Activated T-helper 9 cell treated with anti-CD3 and anti-CD28 coated beads, Interleukin-2, amount 50 U/mL, for 16 hours (primary cell): ENCODE measurements at regions not wholly inside any gene's neighbourhood (a gene's known extent, or its start where the extent isn't known, plus 50 kb on each side); places are given as distances from the start of the nearest gene placed in this dataset.
"Not testable (repeated sequence)": the region's sequence is repeated elsewhere in the genome, so short reads cannot be mapped to it uniquely, and the experiment has no call there.

Experiments used
- DNase-seq: peaks from one replicate; pipeline ENCODE4 v3.0.0-alpha.2; 2020; ENCODE audit warnings: low read depth

DNA sequence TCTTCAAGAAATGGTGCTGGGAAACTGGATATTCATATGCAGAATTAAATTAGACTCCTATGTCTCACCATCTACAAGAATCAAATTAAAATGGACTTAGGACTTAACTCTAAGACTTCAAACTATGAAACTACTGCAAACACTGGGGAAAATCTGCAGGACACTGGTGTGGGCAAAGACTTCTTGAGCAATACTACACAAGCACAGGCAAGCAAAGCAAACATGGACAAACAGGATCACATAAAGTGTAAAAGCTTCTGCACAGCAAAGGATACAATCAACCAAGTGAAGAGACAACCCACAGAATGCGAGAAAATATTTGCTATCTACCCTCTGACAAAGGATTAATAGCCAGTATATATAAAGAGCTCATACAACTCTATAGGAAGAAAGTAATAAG is 1161.1 kb upstream of the CITED2 start:
- no peak for DNase-seq

GRCh38 chr6:140533526-140533925 is 1159.1 kb upstream of the CITED2 start:
- no peak for DNase-seq

- DNase-seq = no peak
These were observed 1130.3 kb upstream of the CITED2 start for GRCh38 chr6:140504776-140505175.

GRCh38 chr6:140500849-140501248 is 1126.4 kb upstream of the CITED2 start:
- DNase-seq = no peak

DNA sequence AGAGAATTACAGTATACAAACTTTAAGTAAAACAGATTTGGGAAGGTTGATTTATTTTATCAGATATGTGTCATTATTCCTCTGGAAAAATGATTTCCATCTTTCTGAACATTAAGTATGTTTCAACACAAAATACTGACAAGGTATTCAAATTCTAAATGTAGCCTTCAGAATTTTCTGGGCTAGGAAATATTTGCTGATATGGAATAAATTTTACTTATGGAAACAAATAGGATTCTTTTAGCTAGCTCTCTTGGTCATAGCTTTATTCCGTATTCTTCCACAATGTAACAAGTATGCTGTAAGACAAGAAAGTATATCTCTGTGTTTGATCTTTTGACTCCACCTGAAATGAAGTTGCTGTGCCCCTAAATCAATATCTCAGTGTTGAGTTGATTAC is 1125.2 kb upstream of the CITED2 start:
- DNase-seq = no peak

- DNase-seq = no peak
These were observed 1120.1 kb upstream of the CITED2 start for GRCh38 chr6:140494321-140495108.

DNA sequence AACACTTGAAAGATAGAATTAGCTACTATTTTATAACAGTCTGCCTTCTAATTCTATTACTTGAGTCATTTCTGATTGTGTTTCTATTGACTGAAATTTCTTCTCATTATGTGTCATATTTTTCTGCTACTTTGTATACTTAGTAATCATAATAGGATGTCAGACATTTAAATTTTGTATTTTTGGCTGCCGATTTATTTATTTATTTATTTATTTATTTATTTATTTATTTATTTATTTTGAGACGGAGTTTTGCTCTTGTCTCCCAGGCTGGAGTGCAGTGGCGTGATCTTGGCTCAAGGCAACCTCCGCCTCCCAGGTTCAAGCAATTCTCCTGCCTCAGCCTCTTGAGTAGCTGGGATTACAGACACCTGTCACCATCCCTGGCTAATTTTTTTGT is 1119.0 kb upstream of the CITED2 start:
- DNase-seq = not testable (repeated sequence)

DNA sequence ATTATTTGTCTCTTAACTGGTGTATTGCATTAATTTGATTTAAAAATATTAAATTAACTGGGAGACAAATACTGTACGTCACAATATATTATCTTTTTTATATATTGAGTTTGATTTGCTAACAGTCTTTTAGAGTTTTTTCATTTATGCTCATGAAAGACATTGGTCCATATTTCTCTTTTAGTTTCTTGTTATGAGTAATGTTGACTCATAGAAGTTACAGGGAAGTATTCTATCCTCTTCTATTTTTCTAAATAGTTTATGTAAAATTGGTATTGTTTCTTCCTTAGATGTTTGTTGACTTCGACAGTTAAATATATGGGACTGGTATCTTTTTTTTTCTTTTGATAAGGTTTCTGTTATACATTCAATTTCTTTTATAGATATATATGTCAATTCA is 1115.6 kb upstream of the CITED2 start:
- DNase-seq = no peak

GRCh38 chr6:140487586-140487985 is 1113.1 kb upstream of the CITED2 start:
- DNase-seq = no peak

DNA sequence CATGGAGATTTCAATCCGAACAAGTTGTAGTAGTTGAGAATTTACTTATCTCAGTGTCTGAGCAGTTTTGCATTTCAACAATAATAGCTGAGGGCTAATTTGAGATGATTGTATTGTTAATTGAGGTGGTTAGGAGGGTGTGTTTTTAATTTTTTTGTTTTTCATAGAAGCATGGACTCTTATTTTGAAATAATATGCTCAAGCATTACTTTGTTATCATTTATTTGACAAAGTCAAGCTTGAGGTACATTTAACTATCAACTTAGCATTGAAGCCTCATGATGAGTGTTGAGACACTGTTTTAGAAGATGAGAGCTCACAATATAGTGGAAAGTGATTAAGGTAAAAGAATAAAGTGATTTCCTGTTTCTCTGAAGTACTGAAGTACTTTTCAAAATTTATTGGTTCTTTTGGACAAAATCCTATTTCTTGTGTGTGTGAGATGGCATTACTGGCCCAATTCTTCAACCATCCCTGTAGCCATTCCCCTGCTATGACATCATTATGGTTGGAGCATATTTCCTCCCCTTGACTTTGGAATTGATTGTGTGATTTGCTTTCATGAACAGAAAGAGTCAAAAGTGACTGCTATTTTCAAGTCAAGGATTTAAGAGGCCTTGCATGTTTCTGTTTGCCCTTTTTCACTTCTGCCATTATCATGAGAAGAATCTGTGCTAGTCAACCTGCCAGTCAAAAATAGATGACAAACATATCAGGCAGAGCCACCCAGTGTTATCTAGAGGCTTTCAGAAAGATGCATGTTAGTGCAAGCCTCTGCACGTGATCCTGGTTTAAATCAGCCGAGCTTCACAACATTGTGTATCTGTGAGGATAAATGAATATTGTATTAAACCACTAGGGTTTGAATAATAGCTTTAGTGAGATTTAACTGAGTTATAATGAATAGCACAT is 1112.3 kb upstream of the CITED2 start:
- no peak for DNase-seq

- DNase-seq = peak; percentile 14
These were observed 1111.4 kb upstream of the CITED2 start for GRCh38 chr6:140485740-140486449.

- no peak for DNase-seq
These were observed 1106.4 kb upstream of the CITED2 start for GRCh38 chr6:140480852-140481251.

DNA sequence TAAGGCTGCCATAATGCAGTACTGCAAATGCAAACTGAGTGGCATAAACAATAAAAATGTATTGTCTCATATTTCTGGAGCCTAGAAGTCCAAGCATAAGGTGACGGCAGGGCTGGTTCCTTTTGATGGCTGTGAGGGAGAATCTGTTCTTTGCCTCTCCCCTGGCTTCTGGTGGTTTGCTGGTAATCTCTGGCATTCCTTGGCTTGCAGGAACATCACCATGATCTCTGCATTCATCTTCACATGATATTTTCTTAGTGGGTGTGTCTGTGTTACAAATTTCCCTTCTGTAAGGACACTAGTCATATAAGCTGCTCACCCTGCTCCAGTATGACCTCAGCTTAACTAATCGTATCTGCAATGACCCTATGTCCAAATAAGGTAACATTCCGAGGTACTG is 1104.2 kb upstream of the CITED2 start:
- no peak for DNase-seq

DNA sequence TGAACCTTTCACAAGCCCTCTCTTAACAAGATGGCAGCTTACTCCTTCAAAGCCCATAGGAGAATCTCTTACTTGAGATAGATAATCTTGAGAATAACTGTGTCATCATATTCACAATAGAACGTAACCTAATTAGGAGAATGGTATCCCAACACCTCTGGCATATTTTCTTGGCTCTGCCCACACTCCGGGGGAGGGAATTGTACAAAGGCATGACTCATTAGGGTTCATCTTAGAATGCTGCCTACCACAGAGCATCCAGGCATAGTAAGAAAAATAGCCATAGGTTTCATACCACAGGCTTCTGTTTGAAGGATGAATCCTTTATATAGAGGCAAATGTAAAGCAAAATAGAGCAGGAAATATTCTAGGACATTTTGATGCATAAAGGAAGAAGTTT is 1100.6 kb upstream of the CITED2 start:
- DNase-seq = no peak

DNA sequence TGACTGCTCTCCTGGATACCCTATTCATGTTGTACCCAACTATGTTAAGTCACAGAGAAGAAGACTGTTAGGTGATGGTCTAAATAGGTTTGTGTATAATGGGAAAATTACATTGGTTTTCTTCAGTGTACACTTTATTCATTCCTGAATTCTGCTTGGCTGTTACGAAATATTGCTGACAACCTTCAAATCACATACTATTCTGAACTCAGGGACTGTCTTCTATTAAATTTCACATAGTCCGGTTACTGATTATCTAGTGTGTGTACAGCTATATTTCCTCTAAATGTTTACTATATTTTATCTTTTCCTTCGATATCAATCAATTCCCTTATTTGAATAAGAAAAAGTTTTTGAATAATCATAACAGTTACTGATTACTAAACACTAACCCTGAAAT is 1090.3 kb upstream of the CITED2 start:
- no peak for DNase-seq

DNA sequence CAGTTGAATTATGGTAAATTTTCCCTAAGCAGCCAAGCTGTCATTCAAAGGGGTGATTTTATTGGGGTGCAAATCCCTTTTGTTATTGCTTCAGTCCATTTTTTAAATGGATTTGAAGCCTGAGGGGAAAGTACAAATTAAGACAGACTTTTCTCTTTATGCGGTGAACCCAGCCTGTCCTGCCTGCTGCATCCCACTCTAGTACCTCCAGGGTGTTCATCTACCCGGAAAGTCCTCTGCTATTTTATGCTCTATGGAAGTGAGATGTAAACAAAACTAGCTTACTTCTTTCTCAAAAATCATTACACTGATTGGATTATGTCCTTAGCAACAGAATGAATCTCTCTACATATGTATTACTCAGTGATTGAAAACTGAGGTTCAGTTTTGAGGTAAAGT is 1088.9 kb upstream of the CITED2 start:
- DNase-seq = no peak

DNA sequence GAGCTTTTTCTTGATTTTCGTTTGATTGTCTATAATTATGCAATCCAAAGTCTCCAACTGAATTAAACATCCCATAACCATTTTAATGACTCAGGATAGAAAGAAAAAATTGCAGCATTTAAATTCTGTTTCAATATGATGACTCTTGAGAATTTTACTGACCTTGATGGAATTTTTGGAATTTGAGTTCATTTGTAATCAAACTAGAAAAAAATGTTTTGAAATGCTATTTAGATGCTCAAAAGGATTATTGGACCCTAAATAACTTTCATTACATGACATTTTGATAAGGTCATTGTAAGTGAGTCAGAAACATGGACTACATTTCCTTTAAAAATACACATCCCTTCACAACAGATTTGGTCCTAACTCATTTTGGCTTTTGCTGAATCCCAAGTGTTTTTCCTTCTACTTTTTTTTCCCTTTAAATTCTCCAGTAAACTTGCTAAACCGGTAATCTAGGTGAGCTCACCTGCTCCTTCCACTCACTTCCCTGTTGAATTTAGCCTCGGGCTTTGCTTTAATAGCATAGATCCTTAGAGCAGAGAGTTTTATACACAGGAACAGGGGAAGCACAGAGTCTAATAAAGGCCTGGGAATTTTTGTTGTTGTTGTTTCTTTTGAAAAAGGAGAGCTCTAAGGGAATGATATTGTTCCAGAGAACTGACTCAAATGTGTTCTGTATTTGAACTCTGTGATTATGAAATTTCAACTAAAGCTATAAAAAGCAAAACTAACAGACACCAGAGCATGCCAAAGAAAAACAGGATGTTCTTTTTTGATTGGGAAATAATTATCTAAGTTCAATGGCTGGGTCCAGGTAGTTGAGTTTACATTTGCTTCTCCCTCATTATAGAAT is 1088.2 kb upstream of the CITED2 start:
- DNase-seq = no peak

GRCh38 chr6:140462076-140462452 is 1087.6 kb upstream of the CITED2 start:
- no peak for DNase-seq

DNA sequence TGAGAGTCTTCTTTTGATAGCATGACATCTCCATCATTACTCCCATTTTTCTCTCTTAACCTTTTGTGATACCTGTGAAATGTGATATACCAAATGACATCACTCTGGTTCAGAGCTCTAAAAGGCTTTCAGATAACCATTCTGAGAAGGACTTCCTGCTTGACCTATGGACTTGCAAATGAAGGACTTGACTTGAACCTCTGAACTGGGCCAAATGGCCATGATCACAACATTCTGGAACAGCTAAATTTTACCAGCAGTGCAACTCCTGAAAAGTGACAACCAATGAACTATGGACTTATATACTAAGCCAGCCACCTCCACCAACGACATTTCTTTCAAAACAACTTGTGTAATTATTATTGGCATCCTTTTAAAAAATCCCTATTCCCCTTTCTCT is 1085.8 kb upstream of the CITED2 start:
- DNase-seq = no peak

GRCh38 chr6:140459209-140459608 is 1084.8 kb upstream of the CITED2 start:
- DNase-seq = no peak

DNA sequence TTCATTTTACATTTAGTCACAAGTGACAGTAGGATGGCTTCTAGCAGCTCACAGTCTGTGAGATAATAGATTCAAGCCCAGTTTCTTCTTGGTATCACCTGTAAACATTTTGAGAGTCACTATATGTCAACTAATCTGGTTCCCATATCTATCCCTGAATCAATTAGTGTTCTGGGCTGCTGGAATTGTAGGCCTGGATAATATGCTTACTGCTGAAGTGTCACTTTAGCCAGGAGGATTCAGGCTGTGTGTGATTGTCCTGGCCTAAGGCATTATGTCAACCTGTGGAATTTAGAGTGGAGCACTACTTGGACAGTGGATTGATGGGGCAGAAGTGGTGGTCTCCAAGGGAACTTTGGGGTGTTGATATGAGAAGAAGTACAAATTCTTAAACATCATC is 1071.8 kb upstream of the CITED2 start:
- no peak for DNase-seq
